HL-60 (cell line): ENCODE measurements at regions not wholly inside any gene's neighbourhood (a gene's known extent, or its start where the extent isn't known, plus 50 kb on each side); places are given as distances from the start of the nearest gene placed in this dataset.
"Not testable (repeated sequence)": the region's sequence is repeated elsewhere in the genome, so short reads cannot be mapped to it uniquely, and the experiment has no call there.

ENCODE experiments used
- DNase-seq, 2 experiments: peaks; one replicate each; pipeline ENCODE4 v3.0.0-alpha.2; 2010 to 2020; ENCODE audit warnings: low read depth in 1 of 2, low spot score in 1 of 2
- H3K27ac ChIP-seq: fragments of 250-450 bp; sonication (Bioruptor Pico); replicated peaks from 2 replicates; pipeline ENCODE4 v1.5.1; 2020; ENCODE audit warnings: mild to moderate bottlenecking, moderate library complexity
- H3K27me3 ChIP-seq: fragments of 250-450 bp; sonication (Bioruptor Pico); 2 replicates; pipeline ENCODE4 v1.5.1; 2021; ENCODE audit warnings: mild to moderate bottlenecking, moderate library complexity; ENCODE audit not compliant: insufficient read depth, poor library complexity, severe bottlenecking
- H3K4me3 ChIP-seq: replicated peaks from 2 replicates; pipeline ENCODE4 v1.5.1; 2011; ENCODE audit warnings: mild to moderate bottlenecking, control low read depth, low read length; ENCODE audit not compliant: insufficient read depth
- CTCF ChIP-seq: IDR thresholded peaks from one replicate; pipeline ENCODE4 v1.5.1; 2011; ENCODE audit warnings: low read length, control low read depth, inconsistent platforms; ENCODE audit not compliant: insufficient read depth
- GABPA ChIP-seq: IDR thresholded peaks from 2 replicates; pipeline ENCODE4 v1.6.1; 2012; ENCODE audit warnings: low read depth
- POLR2AphosphoS5 ChIP-seq: IDR thresholded peaks from 2 replicates; pipeline ENCODE4 v1.6.1; 2012; ENCODE audit warnings: low read depth
- SPI1 ChIP-seq: IDR thresholded peaks from 2 replicates; pipeline ENCODE4 v1.6.1; 2012; ENCODE audit warnings: low read depth, mild to moderate bottlenecking, borderline replicate concordance
- TF ChIP-seq, protein P1 (sequence below): IDR thresholded peaks from 2 replicates; pipeline ENCODE4 v1.6.1; 2012; ENCODE audit warnings: low read depth; ENCODE audit not compliant: insufficient replicate concordance

DNA sequence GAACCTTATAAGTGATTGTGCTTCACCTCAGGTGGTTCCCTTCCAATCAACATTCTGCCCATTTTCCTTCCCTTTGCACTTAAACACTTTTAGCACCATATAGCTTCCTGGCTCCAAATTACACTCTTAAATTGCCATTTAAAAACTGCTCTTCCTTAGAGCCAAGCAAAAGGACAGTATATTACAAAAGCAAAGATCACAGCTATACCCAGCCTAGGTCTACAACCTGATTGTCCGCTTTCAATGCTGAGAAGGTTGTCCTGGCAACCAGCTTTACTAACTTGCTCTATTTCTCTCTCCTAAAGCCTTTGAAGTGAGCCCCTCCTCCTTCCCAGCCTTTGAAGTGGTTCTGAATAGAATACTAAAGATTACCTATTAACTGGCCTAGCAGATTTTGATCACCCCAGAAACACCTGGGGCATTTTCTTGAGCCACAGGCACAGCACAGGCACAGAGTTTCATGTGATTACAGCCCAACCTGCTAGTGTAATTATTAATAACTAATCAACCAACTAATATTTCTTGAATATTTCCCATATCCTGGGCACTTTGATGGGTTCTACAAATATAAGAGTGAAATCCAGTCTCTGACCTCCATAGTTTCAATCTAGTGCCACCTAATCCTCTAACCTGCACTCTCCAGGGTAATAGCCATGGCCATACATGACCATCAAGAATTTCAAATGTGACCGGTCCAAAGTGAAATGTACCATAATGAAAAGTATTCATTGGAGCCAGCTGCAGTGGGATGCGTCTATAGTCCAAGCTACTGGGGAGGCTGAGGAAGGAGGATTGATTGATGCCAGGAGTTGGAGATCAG, 63.6 kb upstream of the TRIM24 start:
- DNase-seq: no peak
- TF ChIP-seq, protein P1, sequence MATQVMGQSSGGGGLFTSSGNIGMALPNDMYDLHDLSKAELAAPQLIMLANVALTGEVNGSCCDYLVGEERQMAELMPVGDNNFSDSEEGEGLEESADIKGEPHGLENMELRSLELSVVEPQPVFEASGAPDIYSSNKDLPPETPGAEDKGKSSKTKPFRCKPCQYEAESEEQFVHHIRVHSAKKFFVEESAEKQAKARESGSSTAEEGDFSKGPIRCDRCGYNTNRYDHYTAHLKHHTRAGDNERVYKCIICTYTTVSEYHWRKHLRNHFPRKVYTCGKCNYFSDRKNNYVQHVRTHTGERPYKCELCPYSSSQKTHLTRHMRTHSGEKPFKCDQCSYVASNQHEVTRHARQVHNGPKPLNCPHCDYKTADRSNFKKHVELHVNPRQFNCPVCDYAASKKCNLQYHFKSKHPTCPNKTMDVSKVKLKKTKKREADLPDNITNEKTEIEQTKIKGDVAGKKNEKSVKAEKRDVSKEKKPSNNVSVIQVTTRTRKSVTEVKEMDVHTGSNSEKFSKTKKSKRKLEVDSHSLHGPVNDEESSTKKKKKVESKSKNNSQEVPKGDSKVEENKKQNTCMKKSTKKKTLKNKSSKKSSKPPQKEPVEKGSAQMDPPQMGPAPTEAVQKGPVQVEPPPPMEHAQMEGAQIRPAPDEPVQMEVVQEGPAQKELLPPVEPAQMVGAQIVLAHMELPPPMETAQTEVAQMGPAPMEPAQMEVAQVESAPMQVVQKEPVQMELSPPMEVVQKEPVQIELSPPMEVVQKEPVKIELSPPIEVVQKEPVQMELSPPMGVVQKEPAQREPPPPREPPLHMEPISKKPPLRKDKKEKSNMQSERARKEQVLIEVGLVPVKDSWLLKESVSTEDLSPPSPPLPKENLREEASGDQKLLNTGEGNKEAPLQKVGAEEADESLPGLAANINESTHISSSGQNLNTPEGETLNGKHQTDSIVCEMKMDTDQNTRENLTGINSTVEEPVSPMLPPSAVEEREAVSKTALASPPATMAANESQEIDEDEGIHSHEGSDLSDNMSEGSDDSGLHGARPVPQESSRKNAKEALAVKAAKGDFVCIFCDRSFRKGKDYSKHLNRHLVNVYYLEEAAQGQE: no peak
- TF ChIP-seq GABPA (no peak), CTCF (no peak), POLR2AphosphoS5 (no peak), SPI1 (no peak)
- H3K27me3 ChIP-seq: no peaks in the 10 kb centered on the region
- no peak overlapping the region for H3K4me3 ChIP-seq
- H3K27ac ChIP-seq: no peak overlapping the region

- H3K27me3 ChIP-seq, H3K4me3 ChIP-seq, DNase-seq, H3K27ac ChIP-seq: not testable (repeated sequence)
Measured at GRCh38 chr7:138397071-138397433, 63.0 kb upstream of the TRIM24 start.

- TF ChIP-seq GABPA: no peak
- TF ChIP-seq POLR2AphosphoS5: no peak
- no peak for TF ChIP-seq SPI1
- TF ChIP-seq, protein P1: no peak
- TF ChIP-seq CTCF: no peak
- no peak for DNase-seq
- H3K27me3 ChIP-seq: no peaks in the 10 kb centered on the region
- H3K27ac ChIP-seq: no peak overlapping the region
- H3K4me3 ChIP-seq: no peak overlapping the region
Measured at GRCh38 chr7:138398857-138399256, 61.2 kb upstream of the TRIM24 start.

- DNase-seq: peak in 1 of 2 experiments; percentile 34
- Histone ChIP-seq H3K27me3 (no peaks in the 10 kb centered on the region), H3K4me3 (no peak overlapping the region), H3K27ac (no peak overlapping the region)
- TF ChIP-seq GABPA (no peak), SPI1 (peak; percentile 44; the same call in 1 of the 2 replicates)
Measured at GRCh38 chr7:138400400-138400886, 59.6 kb upstream of the TRIM24 start.
